Keratinocyte (primary cell): ENCODE measurements at regions not wholly inside any gene's neighbourhood (a gene's known extent, or its start where the extent isn't known, plus 50 kb on each side); places are given as distances from the start of the nearest gene placed in this dataset.

ENCODE experiments used
- DNase-seq: peaks from one replicate; pipeline ENCODE4 v3.0.0-alpha.2; 2011; ENCODE audit warnings: low read depth, missing footprints, low spot score
- FAIRE-seq: peaks from 2 replicates; lab custom pipeline; 2011; peaks lifted over from hg19 to GRCh38; lab: Jason Lieb, UNC
- H2AFZ ChIP-seq: 2 replicates; pipeline ENCODE4 v1.6.0; 2012; ENCODE audit warnings: low read length, control low read depth, inconsistent platforms; ENCODE audit not compliant: control insufficient read depth
- H3K27ac ChIP-seq: 2 replicates; pipeline ENCODE4 v1.5.1; 2011; ENCODE audit warnings: low read length; ENCODE audit not compliant: control insufficient read depth, insufficient read depth
- H3K27me3 ChIP-seq: 3 replicates; pipeline ENCODE4 v1.6.0; 2011; ENCODE audit warnings: low read length; ENCODE audit not compliant: control insufficient read depth, insufficient read depth; ENCODE audit errors: extremely low read depth
- H3K36me3 ChIP-seq, 2 experiments: 2 replicates in 1 of 2; 3 replicates in 1 of 2; pipeline ENCODE4 v1.5.1; 2011; ENCODE audit warnings: low read length in 2 of 2, mild to moderate bottlenecking in 1 of 2; ENCODE audit not compliant: control insufficient read depth in 2 of 2, insufficient read depth in 2 of 2; ENCODE audit errors: extremely low read depth in 1 of 2
- H3K4me1 ChIP-seq: 3 replicates; pipeline ENCODE4 v1.5.1; 2011; ENCODE audit warnings: low read length; ENCODE audit not compliant: control insufficient read depth, insufficient read depth; ENCODE audit errors: extremely low read depth
- H3K4me2 ChIP-seq: 3 replicates; pipeline ENCODE4 v1.6.0; 2011; ENCODE audit warnings: low read depth, low read length; ENCODE audit not compliant: control insufficient read depth, insufficient read depth; ENCODE audit errors: extremely low read depth
- H3K4me3 ChIP-seq, 3 experiments: fragments of 200-600 bp in 1 of 3; sonication (generic) in 1 of 3; 2 replicates in 2 of 3; 3 replicates in 1 of 3; pipeline ENCODE4 v1.5.1; 2011 to 2016; ENCODE audit warnings: low read length in 3 of 3, mild to moderate bottlenecking in 3 of 3, control low read depth in 2 of 3, inconsistent platforms in 1 of 3, low read depth in 1 of 3, mixed read lengths in 1 of 3, mixed run types in 1 of 3, moderate library complexity in 1 of 3; ENCODE audit not compliant: control insufficient read depth in 2 of 3, insufficient read depth in 2 of 3; ENCODE audit errors: extremely low read depth in 1 of 3
- H3K79me2 ChIP-seq: 2 replicates; pipeline ENCODE4 v1.6.0; 2012; ENCODE audit warnings: low read length; ENCODE audit not compliant: control insufficient read depth, insufficient read depth
- H3K9ac ChIP-seq: 3 replicates; pipeline ENCODE4 v1.6.0; 2011; ENCODE audit warnings: low read length; ENCODE audit not compliant: control insufficient read depth, insufficient read depth; ENCODE audit errors: extremely low read depth
- H3K9me1 ChIP-seq: 3 replicates; pipeline ENCODE4 v1.6.0; 2011; ENCODE audit warnings: low read length; ENCODE audit not compliant: control insufficient read depth, insufficient read depth; ENCODE audit errors: extremely low read depth
- H3K9me3 ChIP-seq: 2 replicates; pipeline ENCODE4 v1.5.1; 2012; ENCODE audit warnings: low read depth, low read length; ENCODE audit not compliant: control insufficient read depth
- H4K20me1 ChIP-seq: 3 replicates; pipeline ENCODE4 v1.6.0; 2011; ENCODE audit warnings: low read length; ENCODE audit not compliant: control insufficient read depth, insufficient read depth; ENCODE audit errors: extremely low read depth
- EZH2 ChIP-seq: IDR thresholded peaks from one replicate; pipeline ENCODE4 v1.6.1; 2012; ENCODE audit warnings: inconsistent platforms, mild to moderate bottlenecking, low read length, moderate library complexity
- dilution Hi-C: fragments of 300-500 bp; cut with MboI; formaldehyde crosslinking; loops from one replicate; pipeline ENCODE4 v1.7.0; 2020; ENCODE audit warnings: low sequenced_read_pairs; ENCODE audit not compliant: extremely low pct_ligation_motif_present
- TF ChIP-seq, protein P1 (sequence below), 3 experiments: IDR thresholded peaks in 1 of 3; conservative IDR thresholded peaks in 1 of 3; optimal IDR thresholded peaks in 1 of 3; 2 replicates in 2 of 3; 3 replicates in 1 of 3; pipeline versions ENCODE3 to v1.5.1; 2011; ENCODE audit warnings: low read length in 3 of 3, mild to moderate bottlenecking in 3 of 3, moderate library complexity in 2 of 3, control low read depth in 1 of 3, inconsistent platforms in 1 of 3; ENCODE audit not compliant: insufficient read depth in 2 of 3; ENCODE audit errors: extremely low read depth in 1 of 3

DNA sequence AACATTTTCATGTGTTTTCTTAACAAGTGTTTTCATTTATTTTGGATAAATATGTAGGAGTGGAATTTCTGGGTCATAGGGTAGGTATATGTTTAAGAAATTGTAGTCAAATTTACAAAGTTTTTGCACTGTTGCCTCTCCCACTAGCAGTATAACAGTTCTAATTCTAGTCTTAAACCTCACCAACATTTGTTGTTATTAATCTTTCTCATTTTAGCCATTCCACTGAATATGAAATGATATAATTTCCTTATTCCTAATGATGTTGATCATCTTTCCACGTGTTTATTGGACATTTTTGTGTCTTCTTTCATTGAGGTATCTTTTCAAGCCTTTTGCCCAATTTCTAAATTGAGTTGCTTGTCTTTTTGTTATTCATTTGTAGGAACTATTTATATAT, 62.0 kb downstream of the C11orf91 start:
- Histone ChIP-seq H2AFZ (no peak overlapping the region), H3K36me3 (no peaks in the 10 kb centered on the region)
- dilution Hi-C loops = no loop called here

DNA sequence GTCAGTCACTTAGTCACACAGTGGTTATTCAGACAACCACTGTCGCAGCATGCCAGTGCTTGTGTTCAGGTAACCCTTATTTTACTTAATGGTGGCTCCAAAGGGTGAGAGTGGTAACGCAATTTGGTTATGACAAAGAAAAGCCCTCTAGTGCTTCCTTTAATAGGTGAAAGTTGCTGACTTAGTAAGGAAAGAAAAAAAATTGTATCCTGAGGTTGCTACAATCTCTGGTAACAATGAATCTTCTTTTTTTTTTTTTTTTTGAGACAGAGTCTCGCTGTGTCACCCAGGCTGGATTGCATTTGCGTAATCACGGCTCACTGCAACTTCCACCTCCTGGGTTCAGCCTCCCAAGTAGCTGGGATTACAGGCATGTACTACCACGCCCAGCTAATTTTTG, 64.5 kb downstream of the C11orf91 start:
- Histone ChIP-seq H3K4me2 (peak overlapping the region; percentile 59), H3K27ac (peak overlapping the region; percentile 93), H3K9me1 (no peaks in the 10 kb centered on the region), H3K4me3 (no peak overlapping the region), H3K4me1 (peaks cover 55% of the 10 kb centered on the region), H3K27me3 (no peaks in the 10 kb centered on the region), H3K79me2 (no peaks in the 10 kb centered on the region), H2AFZ (no peak overlapping the region), H3K9ac (peak overlapping the region; percentile 11), H3K36me3 (no peaks in the 10 kb centered on the region), H4K20me1 (no peaks in the 10 kb centered on the region), H3K9me3 (no peaks in the 10 kb centered on the region)
- no peak for TF ChIP-seq EZH2
- TF ChIP-seq, protein P1, sequence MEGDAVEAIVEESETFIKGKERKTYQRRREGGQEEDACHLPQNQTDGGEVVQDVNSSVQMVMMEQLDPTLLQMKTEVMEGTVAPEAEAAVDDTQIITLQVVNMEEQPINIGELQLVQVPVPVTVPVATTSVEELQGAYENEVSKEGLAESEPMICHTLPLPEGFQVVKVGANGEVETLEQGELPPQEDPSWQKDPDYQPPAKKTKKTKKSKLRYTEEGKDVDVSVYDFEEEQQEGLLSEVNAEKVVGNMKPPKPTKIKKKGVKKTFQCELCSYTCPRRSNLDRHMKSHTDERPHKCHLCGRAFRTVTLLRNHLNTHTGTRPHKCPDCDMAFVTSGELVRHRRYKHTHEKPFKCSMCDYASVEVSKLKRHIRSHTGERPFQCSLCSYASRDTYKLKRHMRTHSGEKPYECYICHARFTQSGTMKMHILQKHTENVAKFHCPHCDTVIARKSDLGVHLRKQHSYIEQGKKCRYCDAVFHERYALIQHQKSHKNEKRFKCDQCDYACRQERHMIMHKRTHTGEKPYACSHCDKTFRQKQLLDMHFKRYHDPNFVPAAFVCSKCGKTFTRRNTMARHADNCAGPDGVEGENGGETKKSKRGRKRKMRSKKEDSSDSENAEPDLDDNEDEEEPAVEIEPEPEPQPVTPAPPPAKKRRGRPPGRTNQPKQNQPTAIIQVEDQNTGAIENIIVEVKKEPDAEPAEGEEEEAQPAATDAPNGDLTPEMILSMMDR (optimal IDR thresholded peaks at IDR 0.05 in 1 of 3, IDR thresholded peaks at IDR 0.05 in 1 of 3, conservative IDR thresholded peaks at IDR 0.05 in 1 of 3; ENCODE audit: extremely low read depth in 1 of 3, insufficient read depth in 2 of 3, low read length in 3 of 3) = no peak
- dilution Hi-C loops = no loop called here
- DNase-seq (peak; percentile 75), FAIRE-seq (peak; percentile 58)

More for the DNA sequence above, 62.0 kb downstream of the C11orf91 start:
- no peaks in the 10 kb centered on the region for H3K27me3 ChIP-seq
- FAIRE-seq (no peak), DNase-seq (no peak)
- no peak overlapping the region for H3K4me2 ChIP-seq
- peaks cover 44% of the 10 kb centered on the region for H3K4me1 ChIP-seq
- H3K9me1 ChIP-seq = no peaks in the 10 kb centered on the region
- H3K4me3 ChIP-seq = no peak overlapping the region
- TF ChIP-seq EZH2 = no peak
- TF ChIP-seq, protein P1 (optimal IDR thresholded peaks at IDR 0.05 in 1 of 3, IDR thresholded peaks at IDR 0.05 in 1 of 3, conservative IDR thresholded peaks at IDR 0.05 in 1 of 3; ENCODE audit: extremely low read depth in 1 of 3, insufficient read depth in 2 of 3, low read length in 3 of 3) = no peak
- H3K27ac ChIP-seq = no peak overlapping the region
- H3K9ac ChIP-seq = no peak overlapping the region
- no peaks in the 10 kb centered on the region for H3K79me2 ChIP-seq
- H4K20me1 ChIP-seq = no peaks in the 10 kb centered on the region
- no peaks in the 10 kb centered on the region for H3K9me3 ChIP-seq
